ENCODE measurements at regions not wholly inside any gene's neighbourhood (a gene's known extent, or its start where the extent isn't known, plus 50 kb on each side); places are given as distances from the start of the nearest gene placed in this dataset.

- Histone ChIP-seq H3K36me3 (replicated peaks in 1 of 2; ENCODE audit: control insufficient read depth in 1 of 2, insufficient read depth in 2 of 2, low read length in 2 of 2) (no peaks in the 10 kb centered on the region), H3K27me3 (ENCODE audit: control insufficient read depth in 1 of 2, insufficient read depth in 2 of 2, low read length in 2 of 2) (no peaks in the 10 kb centered on the region; a peak in 1 of 5 replicates), H3K9me3 (ENCODE audit: low read length) (no peaks in the 10 kb centered on the region), H3K79me2 (ENCODE audit: insufficient read depth, low read length) (no peaks in the 10 kb centered on the region), H3K4me1 (ENCODE audit: insufficient read depth, low read length) (peaks cover 6% of the 10 kb centered on the region; the same call in 1 of the 2 replicates), H3K9ac (ENCODE audit: insufficient read depth, low read depth, low read length) (no peak overlapping the region), H2AFZ (ENCODE audit: low read length) (no peak overlapping the region), H3K4me3 (replicated peaks in 1 of 3; ENCODE audit: insufficient read depth in 1 of 3, low read depth in 2 of 3, low read length in 3 of 3) (no peak overlapping the region), H4K20me1 (ENCODE audit: insufficient read depth, low read length) (no peaks in the 10 kb centered on the region), H3K27ac (ENCODE audit: extremely low read length, insufficient read depth, low read length) (no peak overlapping the region), H3K4me2 (ENCODE audit: low read depth, low read length) (no peak overlapping the region)
- POLR2A ChIA-PET, result no interaction called here
- no peak for TF ChIP-seq RFX3 (CRISPR knock-in tag; IDR thresholded peaks at IDR 0.05)
- TF ChIP-seq SP140L (CRISPR knock-in tag; IDR thresholded peaks at IDR 0.05; ENCODE audit: borderline replicate concordance), result no peak
- TF ChIP-seq PHF20 (CRISPR knock-in tag; IDR thresholded peaks at IDR 0.05), result no peak
- no peak for TF ChIP-seq ZBTB2 (CRISPR knock-in tag; IDR thresholded peaks at IDR 0.05; ENCODE audit: low read depth)
- no peak for TF ChIP-seq NFYB (CRISPR knock-in tag; IDR thresholded peaks at IDR 0.05)
- TF ChIP-seq, protein P1, sequence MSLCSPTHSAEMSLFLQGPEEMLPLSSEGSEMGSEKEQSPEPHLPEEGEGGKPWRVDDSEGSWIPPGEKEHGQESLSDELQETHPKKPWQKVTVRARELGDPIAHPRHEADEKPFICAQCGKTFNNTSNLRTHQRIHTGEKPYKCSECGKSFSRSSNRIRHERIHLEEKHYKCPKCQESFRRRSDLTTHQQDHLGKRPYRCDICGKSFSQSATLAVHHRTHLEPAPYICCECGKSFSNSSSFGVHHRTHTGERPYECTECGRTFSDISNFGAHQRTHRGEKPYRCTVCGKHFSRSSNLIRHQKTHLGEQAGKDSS (CRISPR knock-in tag; IDR thresholded peaks at IDR 0.05; ENCODE audit: borderline replicate concordance, low read depth), result no peak
- no peak for TF ChIP-seq JUNB (CRISPR knock-in tag; IDR thresholded peaks at IDR 0.05; ENCODE audit: borderline replicate concordance)
- TF ChIP-seq, protein P2, sequence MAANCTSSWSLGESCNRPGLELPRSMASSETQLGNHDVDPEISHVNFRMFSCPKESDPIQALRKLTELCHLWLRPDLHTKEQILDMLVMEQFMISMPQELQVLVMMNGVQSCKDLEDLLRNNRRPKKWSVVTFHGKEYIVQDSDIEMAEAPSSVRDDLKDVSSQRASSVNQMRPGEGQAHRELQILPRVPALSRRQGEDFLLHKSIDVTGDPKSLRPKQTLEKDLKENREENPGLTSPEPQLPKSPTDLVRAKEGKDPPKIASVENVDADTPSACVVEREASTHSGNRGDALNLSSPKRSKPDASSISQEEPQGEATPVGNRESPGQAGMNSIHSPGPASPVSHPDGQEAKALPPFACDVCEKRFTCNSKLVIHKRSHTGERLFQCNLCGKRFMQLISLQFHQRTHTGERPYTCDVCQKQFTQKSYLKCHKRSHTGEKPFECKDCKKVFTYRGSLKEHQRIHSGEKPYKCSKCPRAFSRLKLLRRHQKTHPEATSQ (CRISPR knock-in tag; IDR thresholded peaks at IDR 0.05; ENCODE audit: borderline replicate concordance), result no peak
- TF ChIP-seq SMYD3 (CRISPR knock-in tag; IDR thresholded peaks at IDR 0.05), result no peak
- no peak for TF ChIP-seq CENPX (CRISPR knock-in tag; IDR thresholded peaks at IDR 0.05)
- no peak for TF ChIP-seq ZNF768 (CRISPR knock-in tag; IDR thresholded peaks at IDR 0.05)
- TF ChIP-seq MIER2 (CRISPR knock-in tag; IDR thresholded peaks at IDR 0.05), result no peak
- no peak for TF ChIP-seq EHMT2 (IDR thresholded peaks at IDR 0.05; ENCODE audit: borderline replicate concordance, low read depth, low read length)
- intact Hi-C loops (cut with micrococcal nuclease; ENCODE audit: unreplicated experiment) (no loop called here), in situ Hi-C loops (cut with HindIII; ENCODE audit: extremely low pct_ligation_motif_present, low pct_unique_long_range_greater_than_20kb) (no loop called here)
- no peak for DNase-seq (ENCODE audit: low spot score)
- no peak for ATAC-seq
- BruUV-seq (replicated peaks), result no TSS peak
- 34% methylated on average over 3 of the region's 3 CpGs for WGBS (ENCODE audit: low lambda C conversion rate)
- CTCF ChIA-PET (ENCODE audit: low intra/inter-chr PET ratio, low total read pairs), result no interaction called here
- FAIRE-seq, result no peak
Measured at GRCh38 chr11:92284107-92284506, 59.5 kb downstream of the FAT3 start.
